HCT116 (cell line): ENCODE measurements at regions not wholly inside any gene's neighbourhood (a gene's known extent, or its start where the extent isn't known, plus 50 kb on each side); places are given as distances from the start of the nearest gene placed in this dataset.

Experiments used
- CEBPB ChIP-seq: IDR thresholded peaks from 2 replicates; pipeline ENCODE4 v1.6.1; 2012; ENCODE audit warnings: low read depth
- CTCF ChIP-seq, 3 experiments: fragments of 200-600 bp in 1 of 3; sonication (generic) in 1 of 3; IDR thresholded peaks in 2 of 3; conservative IDR thresholded peaks in 1 of 3; 2 replicates each; pipeline ENCODE4 v1.5.1; 2012 to 2017; ENCODE audit warnings: low read depth in 2 of 3, low read length in 2 of 3, antibody characterized with exemption in 1 of 3, borderline replicate concordance in 1 of 3, control low read depth in 1 of 3, mild to moderate bottlenecking in 1 of 3, mixed read lengths in 1 of 3, mixed run types in 1 of 3, moderate library complexity in 1 of 3; ENCODE audit not compliant: insufficient read depth in 1 of 3
- EGR1 ChIP-seq: IDR thresholded peaks from 2 replicates; pipeline ENCODE4 v1.6.1; 2012; ENCODE audit warnings: low read depth
- EZH2phosphoT487 ChIP-seq: fragments of 200-600 bp; IDR thresholded peaks from 2 replicates; pipeline ENCODE4 v1.6.1; 2018; ENCODE audit warnings: antibody characterized with exemption, borderline replicate concordance
- FOSL1 ChIP-seq: IDR thresholded peaks from 2 replicates; pipeline ENCODE4 v1.6.1; 2012; ENCODE audit warnings: low read depth
- JUND ChIP-seq: IDR thresholded peaks from 2 replicates; pipeline ENCODE4 v1.6.1; 2012
- MAX ChIP-seq: IDR thresholded peaks from 2 replicates; pipeline ENCODE4 v1.6.1; 2012
- POLR2A ChIP-seq: IDR thresholded peaks from 2 replicates; pipeline ENCODE4 v1.7.0; 2011; ENCODE audit warnings: borderline replicate concordance; ENCODE audit not compliant: insufficient read depth, insufficient read length; ENCODE audit errors: extremely low read depth
- POLR2AphosphoS5 ChIP-seq: IDR thresholded peaks from 2 replicates; pipeline ENCODE4 v1.6.1; 2011; ENCODE audit warnings: mild to moderate bottlenecking, low read depth, low read length, moderate library complexity
- REST ChIP-seq: IDR thresholded peaks from 2 replicates; pipeline ENCODE4 v1.6.1; 2012; ENCODE audit warnings: low read depth

- TF ChIP-seq CEBPB (no peak), POLR2A (no peak), CTCF (IDR thresholded peaks at IDR 0.05 in 2 of 3, conservative IDR thresholded peaks at IDR 0.05 in 1 of 3; ENCODE audit: borderline replicate concordance in 1 of 3, insufficient read depth in 1 of 3, low read depth in 2 of 3, low read length in 2 of 3) (no peak), EZH2phosphoT487 (no peak), MAX (no peak), REST (no peak), EGR1 (no peak), JUND (no peak), POLR2AphosphoS5 (no peak), FOSL1 (no peak)
These were observed 457.0 kb upstream of the ZNF462 start for GRCh38 chr9:106405871-106406435.
